Loucy (cell line): ENCODE measurements at regions not wholly inside any gene's neighbourhood (a gene's known extent, or its start where the extent isn't known, plus 50 kb on each side); places are given as distances from the start of the nearest gene placed in this dataset.

Experiments
- H2AFZ ChIP-seq: fragments of 200-600 bp; sonication (generic); 2 replicates; pipeline ENCODE4 v1.6.0; 2016; ENCODE audit warnings: antibody characterized with exemption, mild to moderate bottlenecking, low read length, moderate library complexity
- H3F3A ChIP-seq: fragments of 200-600 bp; 2 replicates; pipeline ENCODE4 v1.6.0; 2016; ENCODE audit warnings: antibody characterized with exemption, low read depth, mild to moderate bottlenecking
- H3K27me3 ChIP-seq: fragments of 200-600 bp; sonication (generic); 2 replicates; pipeline ENCODE4 v1.6.1; 2014; ENCODE audit warnings: low read length, mild to moderate bottlenecking; ENCODE audit not compliant: insufficient read depth, poor library complexity, severe bottlenecking
- H3K36me3 ChIP-seq: fragments of 200-600 bp; sonication (generic); 2 replicates; pipeline ENCODE4 v1.6.1; 2016; ENCODE audit warnings: low read length; ENCODE audit not compliant: insufficient read depth
- H3K4me1 ChIP-seq: fragments of 200-600 bp; sonication (generic); 2 replicates; pipeline ENCODE4 v1.5.1; 2014; ENCODE audit warnings: low read length, mild to moderate bottlenecking; ENCODE audit not compliant: insufficient read depth, poor library complexity, severe bottlenecking
- H3K4me2 ChIP-seq: fragments of 200-600 bp; sonication (generic); 2 replicates; pipeline ENCODE4 v1.6.0; 2014; ENCODE audit warnings: antibody characterized with exemption, low read length, low read depth, mild to moderate bottlenecking; ENCODE audit not compliant: poor library complexity, severe bottlenecking
- H3K4me3 ChIP-seq: fragments of 200-600 bp; sonication (generic); 2 replicates; pipeline ENCODE4 v1.5.1; 2014; ENCODE audit warnings: low read length, mild to moderate bottlenecking, mixed read lengths; ENCODE audit not compliant: poor library complexity, severe bottlenecking
- H3K79me2 ChIP-seq: fragments of 200-600 bp; sonication (generic); 2 replicates; pipeline ENCODE4 v1.6.1; 2014; ENCODE audit warnings: low read length; ENCODE audit not compliant: insufficient read depth
- H3K9ac ChIP-seq: fragments of 200-600 bp; sonication (generic); 2 replicates; pipeline ENCODE4 v1.6.0; 2014; ENCODE audit warnings: mild to moderate bottlenecking, low read depth, low read length, moderate library complexity; ENCODE audit not compliant: poor library complexity, severe bottlenecking
- H3K9me2 ChIP-seq: fragments of 200-600 bp; sonication (generic); replicated peaks from 2 replicates; pipeline ENCODE4 v1.6.1; 2016; ENCODE audit warnings: low read depth, low read length, mixed read lengths
- H3K9me3 ChIP-seq: fragments of 200-600 bp; sonication (generic); 2 replicates; pipeline ENCODE4 v1.6.1; 2014; ENCODE audit warnings: mild to moderate bottlenecking, antibody characterized with exemption, low read length, low read depth; ENCODE audit not compliant: insufficient read depth
- H4K20me1 ChIP-seq: fragments of 200-600 bp; sonication (generic); 2 replicates; pipeline ENCODE4 v1.6.0; 2014; ENCODE audit warnings: antibody characterized with exemption, low read length, mild to moderate bottlenecking; ENCODE audit not compliant: insufficient read depth, poor library complexity, severe bottlenecking
- EZH2phosphoT487 ChIP-seq: fragments of 200-600 bp; IDR thresholded peaks from 2 replicates; pipeline ENCODE4 v1.6.1; 2018; ENCODE audit warnings: antibody characterized with exemption, mild to moderate bottlenecking, moderate library complexity, borderline replicate concordance
- TF ChIP-seq, protein P1 (sequence below): fragments of 200-600 bp; sonication (generic); conservative IDR thresholded peaks from 2 replicates; pipeline ENCODE4 v1.5.1; 2014; ENCODE audit warnings: mild to moderate bottlenecking, antibody characterized with exemption, low read length

DNA sequence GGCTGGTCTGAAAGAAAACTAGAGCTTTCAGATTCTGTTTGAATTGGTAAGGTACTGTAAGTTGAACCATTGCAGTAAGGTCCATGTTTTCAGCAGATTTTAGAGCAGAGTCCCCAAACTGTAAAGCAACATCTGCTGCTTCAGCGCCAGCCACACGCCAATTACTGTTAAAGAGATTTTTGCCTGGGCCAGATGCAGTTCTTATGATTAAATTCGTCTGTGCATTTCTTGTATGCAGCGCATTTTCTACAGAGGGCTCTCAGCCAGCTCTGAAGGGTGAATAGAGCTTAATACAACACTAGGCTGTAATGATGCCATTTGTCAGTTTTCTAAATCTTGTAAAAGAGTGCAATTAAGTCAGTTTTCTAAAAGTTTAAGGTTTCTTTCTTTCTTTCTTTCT lies 246.3 kb downstream of the COX7C start:
- Histone ChIP-seq H3K36me3 (no peaks in the 10 kb centered on the region), H3K4me1 (peaks cover 22% of the 10 kb centered on the region), H3K27me3 (no peaks in the 10 kb centered on the region), H3K4me3 (no peak overlapping the region), H3K9ac (no peak overlapping the region), H3F3A (no peaks in the 10 kb centered on the region), H2AFZ (no peak overlapping the region), H3K4me2 (no peak overlapping the region), H4K20me1 (no peaks in the 10 kb centered on the region), H3K79me2 (no peaks in the 10 kb centered on the region), H3K9me3 (no peaks in the 10 kb centered on the region), H3K9me2 (no peaks in the 10 kb centered on the region)
- TF ChIP-seq EZH2phosphoT487 = no peak
- TF ChIP-seq, protein P1, sequence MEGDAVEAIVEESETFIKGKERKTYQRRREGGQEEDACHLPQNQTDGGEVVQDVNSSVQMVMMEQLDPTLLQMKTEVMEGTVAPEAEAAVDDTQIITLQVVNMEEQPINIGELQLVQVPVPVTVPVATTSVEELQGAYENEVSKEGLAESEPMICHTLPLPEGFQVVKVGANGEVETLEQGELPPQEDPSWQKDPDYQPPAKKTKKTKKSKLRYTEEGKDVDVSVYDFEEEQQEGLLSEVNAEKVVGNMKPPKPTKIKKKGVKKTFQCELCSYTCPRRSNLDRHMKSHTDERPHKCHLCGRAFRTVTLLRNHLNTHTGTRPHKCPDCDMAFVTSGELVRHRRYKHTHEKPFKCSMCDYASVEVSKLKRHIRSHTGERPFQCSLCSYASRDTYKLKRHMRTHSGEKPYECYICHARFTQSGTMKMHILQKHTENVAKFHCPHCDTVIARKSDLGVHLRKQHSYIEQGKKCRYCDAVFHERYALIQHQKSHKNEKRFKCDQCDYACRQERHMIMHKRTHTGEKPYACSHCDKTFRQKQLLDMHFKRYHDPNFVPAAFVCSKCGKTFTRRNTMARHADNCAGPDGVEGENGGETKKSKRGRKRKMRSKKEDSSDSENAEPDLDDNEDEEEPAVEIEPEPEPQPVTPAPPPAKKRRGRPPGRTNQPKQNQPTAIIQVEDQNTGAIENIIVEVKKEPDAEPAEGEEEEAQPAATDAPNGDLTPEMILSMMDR = no peak

- H3K36me3 ChIP-seq = no peaks in the 10 kb centered on the region
- H3K79me2 ChIP-seq = no peaks in the 10 kb centered on the region
- peaks cover 22% of the 10 kb centered on the region for H3K4me1 ChIP-seq
- H3K9ac ChIP-seq = no peak overlapping the region
- no peaks in the 10 kb centered on the region for H3K9me3 ChIP-seq
- no peaks in the 10 kb centered on the region for H4K20me1 ChIP-seq
- no peaks in the 10 kb centered on the region for H3F3A ChIP-seq
- no peak overlapping the region for H3K4me3 ChIP-seq
- TF ChIP-seq, protein P1 = no peak
- no peak for TF ChIP-seq EZH2phosphoT487
- no peak overlapping the region for H2AFZ ChIP-seq
- no peak overlapping the region for H3K4me2 ChIP-seq
- H3K9me2 ChIP-seq = no peaks in the 10 kb centered on the region
- no peaks in the 10 kb centered on the region for H3K27me3 ChIP-seq
These were observed 247.6 kb downstream of the COX7C start for GRCh38 chr5:86865256-86865785.

GRCh38 chr5:86866036-86866435 lies 248.3 kb downstream of the COX7C start:
- H3F3A ChIP-seq = no peaks in the 10 kb centered on the region
- H3K4me1 ChIP-seq = peaks cover 22% of the 10 kb centered on the region
- TF ChIP-seq, protein P1 = no peak
- TF ChIP-seq EZH2phosphoT487 = no peak
- no peak overlapping the region for H3K9ac ChIP-seq
- no peaks in the 10 kb centered on the region for H3K9me3 ChIP-seq
- H2AFZ ChIP-seq = no peak overlapping the region
- no peak overlapping the region for H3K4me2 ChIP-seq
- H3K4me3 ChIP-seq = no peak overlapping the region
- no peaks in the 10 kb centered on the region for H3K79me2 ChIP-seq
- H3K27me3 ChIP-seq = no peaks in the 10 kb centered on the region
- no peaks in the 10 kb centered on the region for H3K36me3 ChIP-seq
- no peaks in the 10 kb centered on the region for H4K20me1 ChIP-seq
- H3K9me2 ChIP-seq = no peaks in the 10 kb centered on the region
